Activated B cell treated with CpG ODN at 0.5 μM for 24 hours (primary cell): ENCODE measurements at regions not wholly inside any gene's neighbourhood (a gene's known extent, or its start where the extent isn't known, plus 50 kb on each side); places are given as distances from the start of the nearest gene placed in this dataset.

Experiments
- ATAC-seq: fragments of 200-7000 bp; cut with Tn5 transposase; one replicate; pipeline ENCODE4 v1.10.0; 2021; ENCODE audit warnings: low read depth, mild to moderate bottlenecking, moderate library complexity
- CTCF ChIA-PET: fragments of 350-600 bp; sonication (Branson Sonifier 250); formaldehyde crosslinking; loops from one replicate; lab custom pipeline; 2021; ENCODE audit warnings: antibody characterized with exemption; lab: Charles Lee
- POLR2A ChIA-PET: fragments of 350-600 bp; sonication (Branson Sonifier 250); formaldehyde crosslinking; loops from one replicate; lab custom pipeline; 2021; ENCODE audit warnings: antibody characterized with exemption; lab: Charles Lee
- DNase-seq: peaks from one replicate; pipeline ENCODE4 v3.0.0; 2022
- H3K27ac Mint-ChIP-seq: one replicate; pipeline ENCODE4 v1.8.0; 2020; ENCODE audit warnings: mixed read lengths
- H3K27me3 Mint-ChIP-seq: one replicate; pipeline ENCODE4 v1.8.0; 2021; ENCODE audit warnings: mixed read lengths
- H3K36me3 Mint-ChIP-seq: one replicate; pipeline ENCODE4 v1.8.0; 2021; ENCODE audit warnings: low read depth, mixed read lengths
- H3K4me1 Mint-ChIP-seq: one replicate; pipeline ENCODE4 v1.8.0; 2021; ENCODE audit warnings: mixed read lengths
- H3K4me3 Mint-ChIP-seq: one replicate; pipeline ENCODE4 v1.8.0; 2020; ENCODE audit warnings: mild to moderate bottlenecking, mixed read lengths
- H3K9me3 Mint-ChIP-seq: one replicate; pipeline ENCODE4 v1.8.0; 2020; ENCODE audit warnings: mixed read lengths
- intact Hi-C: fragments of 100-400 bp; cut with micrococcal nuclease; formaldehyde crosslinking; loops from one replicate; pipeline ENCODE4 v1.15.1; 2024
- TF ChIP-seq, protein P1 (sequence below): fragments of 200-600 bp; IDR thresholded peaks from one replicate; pipeline ENCODE4 v1.8.0; 2022; ENCODE audit warnings: antibody characterized with exemption, mild to moderate bottlenecking

DNA sequence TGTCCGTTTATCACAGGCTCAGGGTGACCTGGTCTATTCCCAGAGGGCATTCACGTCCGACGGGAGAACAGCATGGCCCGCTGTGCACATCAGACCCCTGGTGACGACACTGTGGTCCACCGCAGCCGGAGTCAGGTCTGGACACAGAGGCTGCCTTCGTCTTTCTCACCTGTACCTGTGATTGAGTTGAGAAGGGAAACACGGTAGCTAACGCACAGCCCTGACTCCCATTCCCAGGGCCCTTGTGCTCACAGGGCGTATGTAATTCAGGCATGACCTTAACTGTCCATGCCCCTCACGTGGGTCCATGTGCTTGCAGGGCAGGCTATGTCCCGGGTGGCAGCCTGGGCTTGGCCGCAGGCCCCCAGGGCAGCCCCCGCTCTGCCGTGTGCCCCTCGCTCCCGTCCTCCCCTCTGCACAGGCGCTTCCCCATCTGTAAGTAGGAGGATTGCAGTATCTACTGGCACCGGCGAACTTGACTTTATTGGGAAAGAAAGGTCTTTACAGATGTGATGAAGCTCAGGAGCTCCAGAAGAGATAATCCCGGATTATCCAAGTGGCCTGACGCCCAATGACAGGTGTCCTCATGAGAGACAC is 221.3 kb upstream of the TCERG1L start:
- Mint-ChIP-seq H3K4me1 (no peaks in the 10 kb centered on the region), H3K36me3 (no peaks in the 10 kb centered on the region), H3K27ac (no peak overlapping the region), H3K4me3 (no peak overlapping the region), H3K9me3 (peaks cover 3% of the 10 kb centered on the region), H3K27me3 (no peaks in the 10 kb centered on the region)
- ATAC-seq (no peak), DNase-seq (no peak)
- intact Hi-C loops: no loop called here
- POLR2A ChIA-PET: no interaction called here
- CTCF ChIA-PET: no interaction called here
- TF ChIP-seq, protein P1, sequence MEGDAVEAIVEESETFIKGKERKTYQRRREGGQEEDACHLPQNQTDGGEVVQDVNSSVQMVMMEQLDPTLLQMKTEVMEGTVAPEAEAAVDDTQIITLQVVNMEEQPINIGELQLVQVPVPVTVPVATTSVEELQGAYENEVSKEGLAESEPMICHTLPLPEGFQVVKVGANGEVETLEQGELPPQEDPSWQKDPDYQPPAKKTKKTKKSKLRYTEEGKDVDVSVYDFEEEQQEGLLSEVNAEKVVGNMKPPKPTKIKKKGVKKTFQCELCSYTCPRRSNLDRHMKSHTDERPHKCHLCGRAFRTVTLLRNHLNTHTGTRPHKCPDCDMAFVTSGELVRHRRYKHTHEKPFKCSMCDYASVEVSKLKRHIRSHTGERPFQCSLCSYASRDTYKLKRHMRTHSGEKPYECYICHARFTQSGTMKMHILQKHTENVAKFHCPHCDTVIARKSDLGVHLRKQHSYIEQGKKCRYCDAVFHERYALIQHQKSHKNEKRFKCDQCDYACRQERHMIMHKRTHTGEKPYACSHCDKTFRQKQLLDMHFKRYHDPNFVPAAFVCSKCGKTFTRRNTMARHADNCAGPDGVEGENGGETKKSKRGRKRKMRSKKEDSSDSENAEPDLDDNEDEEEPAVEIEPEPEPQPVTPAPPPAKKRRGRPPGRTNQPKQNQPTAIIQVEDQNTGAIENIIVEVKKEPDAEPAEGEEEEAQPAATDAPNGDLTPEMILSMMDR: no peak

DNA sequence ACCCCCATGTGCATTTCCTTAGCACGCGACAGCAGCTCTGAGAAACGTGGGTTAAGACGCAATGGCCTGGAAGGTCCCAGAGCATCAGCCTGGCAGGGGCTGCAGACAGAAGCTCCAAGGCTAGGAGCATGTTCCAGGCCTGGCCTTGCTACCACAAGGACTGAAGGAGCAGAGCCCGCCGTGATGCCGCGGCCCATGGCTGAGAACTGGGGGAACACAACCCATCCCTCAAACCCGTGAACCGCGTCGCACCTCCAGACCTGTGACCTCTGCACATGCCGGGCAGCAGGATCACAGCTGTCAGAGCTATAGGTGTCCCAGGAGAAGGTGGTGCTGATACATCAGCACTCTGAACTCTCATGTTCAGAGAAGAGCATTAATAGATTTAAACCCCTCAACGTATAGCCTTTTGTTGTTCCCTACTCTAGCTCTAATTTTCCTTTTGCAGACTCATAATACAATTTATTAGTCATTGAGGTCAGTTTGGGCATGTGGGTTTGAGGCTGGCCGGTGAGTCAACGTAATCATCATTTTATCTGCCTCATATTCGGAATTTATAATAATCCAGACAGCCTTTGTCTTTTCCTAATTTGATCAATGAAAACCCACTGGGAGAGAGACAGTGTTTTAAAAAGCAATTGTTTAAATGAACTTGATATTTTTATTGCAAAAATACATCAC is 222.5 kb upstream of the TCERG1L start:
- H3K27ac Mint-ChIP-seq: no peak overlapping the region
- ChIA-PET POLR2A (no interaction called here), CTCF (no interaction called here)
- H3K4me1 Mint-ChIP-seq: no peaks in the 10 kb centered on the region
- no peaks in the 10 kb centered on the region for H3K36me3 Mint-ChIP-seq
- H3K9me3 Mint-ChIP-seq: no peaks in the 10 kb centered on the region
- TF ChIP-seq, protein P1: no peak
- DNase-seq (no peak), ATAC-seq (no peak)
- no peak overlapping the region for H3K4me3 Mint-ChIP-seq
- H3K27me3 Mint-ChIP-seq: no peaks in the 10 kb centered on the region
- intact Hi-C loops: no loop called here

- H3K27me3 Mint-ChIP-seq: no peaks in the 10 kb centered on the region
- no peaks in the 10 kb centered on the region for H3K4me1 Mint-ChIP-seq
- no peaks in the 10 kb centered on the region for H3K9me3 Mint-ChIP-seq
- no peaks in the 10 kb centered on the region for H3K36me3 Mint-ChIP-seq
- POLR2A ChIA-PET: no interaction called here
- intact Hi-C loops: no loop called here
- ATAC-seq: no peak
- TF ChIP-seq, protein P1: no peak
- no peak for DNase-seq
- no peak overlapping the region for H3K4me3 Mint-ChIP-seq
- H3K27ac Mint-ChIP-seq: no peak overlapping the region
- CTCF ChIA-PET: no interaction called here
Measured at GRCh38 chr10:131534836-131535235, 223.3 kb upstream of the TCERG1L start.

- ATAC-seq (no peak), DNase-seq (no peak)
- TF ChIP-seq, protein P1: no peak
- ChIA-PET CTCF (no interaction called here), POLR2A (no interaction called here)
- Mint-ChIP-seq H3K9me3 (no peaks in the 10 kb centered on the region), H3K36me3 (no peaks in the 10 kb centered on the region), H3K27me3 (no peaks in the 10 kb centered on the region), H3K4me1 (no peaks in the 10 kb centered on the region), H3K4me3 (no peak overlapping the region), H3K27ac (no peak overlapping the region)
- intact Hi-C loops: no loop called here
Measured at GRCh38 chr10:131536676-131537075, 225.2 kb upstream of the TCERG1L start.

GRCh38 chr10:131537281-131537680 is 225.8 kb upstream of the TCERG1L start:
- intact Hi-C loops: no loop called here
- no peak overlapping the region for H3K27ac Mint-ChIP-seq
- no peak overlapping the region for H3K4me3 Mint-ChIP-seq

More at GRCh38 chr10:131537281-131537680, 225.8 kb upstream of the TCERG1L start:
- H3K27me3 Mint-ChIP-seq: no peaks in the 10 kb centered on the region
- POLR2A ChIA-PET: no interaction called here
- no peaks in the 10 kb centered on the region for H3K36me3 Mint-ChIP-seq
- DNase-seq (no peak), ATAC-seq (no peak)
- CTCF ChIA-PET: no interaction called here
- TF ChIP-seq, protein P1: no peak
- no peaks in the 10 kb centered on the region for H3K9me3 Mint-ChIP-seq
- H3K4me1 Mint-ChIP-seq: no peaks in the 10 kb centered on the region
